CD4-positive, alpha-beta T cell treated with Interferon alpha-2 for 1 hour (primary cell): ENCODE measurements at regions not wholly inside any gene's neighbourhood (a gene's known extent, or its start where the extent isn't known, plus 50 kb on each side); places are given as distances from the start of the nearest gene placed in this dataset.

Experiments
- DNase-seq, 2 donors: peaks; one replicate each; pipeline ENCODE4 v3.0.0-alpha.2; 2020 to 2022

GRCh38 chr17:36761203-36761950, 160.0 kb downstream of the MRM1 start:
- no peak for DNase-seq

- no peak for DNase-seq
Observed at GRCh38 chr17:36765436-36766043, 164.2 kb downstream of the MRM1 start.

GRCh38 chr17:36768394-36768793, 167.0 kb downstream of the MRM1 start:
- DNase-seq, result no peak

GRCh38 chr17:36773039-36773438, 164.2 kb upstream of the LHX1 start:
- no peak for DNase-seq

GRCh38 chr17:36777118-36777517, 160.2 kb upstream of the LHX1 start:
- no peak for DNase-seq

- no peak for DNase-seq
Observed at GRCh38 chr17:36778448-36778847, 158.8 kb upstream of the LHX1 start.

- DNase-seq, result no peak
Observed at GRCh38 chr17:36779550-36779949, 157.7 kb upstream of the LHX1 start.

GRCh38 chr17:36784633-36785032, 152.6 kb upstream of the LHX1 start:
- no peak for DNase-seq

- no peak for DNase-seq
Observed at GRCh38 chr17:36786867-36787266, 150.4 kb upstream of the LHX1 start.

- no peak for DNase-seq
Observed at GRCh38 chr17:36791150-36791941, 145.9 kb upstream of the LHX1 start.

GRCh38 chr17:36791942-36792475, 145.3 kb upstream of the LHX1 start:
- DNase-seq, result no peak

- no peak for DNase-seq
Observed at GRCh38 chr17:36792849-36793248, 144.4 kb upstream of the LHX1 start.

- no peak for DNase-seq
Observed at GRCh38 chr17:36793976-36794375, 143.3 kb upstream of the LHX1 start.

- no peak for DNase-seq
Observed at GRCh38 chr17:36807496-36808179, 129.6 kb upstream of the LHX1 start.

- DNase-seq, result no peak
Observed at GRCh38 chr17:36808180-36808661, 129.1 kb upstream of the LHX1 start.

- DNase-seq, result no peak
Observed at GRCh38 chr17:36812762-36813161, 124.5 kb upstream of the LHX1 start.

- no peak for DNase-seq
Observed at GRCh38 chr17:36813357-36813756, 123.9 kb upstream of the LHX1 start.

- no peak for DNase-seq
Observed at GRCh38 chr17:36813957-36814563, 123.2 kb upstream of the LHX1 start.

- no peak for DNase-seq
Observed at GRCh38 chr17:36814958-36815357, 122.3 kb upstream of the LHX1 start.

- DNase-seq, result no peak
Observed at GRCh38 chr17:36816214-36816906, 120.9 kb upstream of the LHX1 start.

GRCh38 chr17:36816907-36817288, 120.4 kb upstream of the LHX1 start:
- no peak for DNase-seq
